ENCODE measurements at regions not wholly inside any gene's neighbourhood (a gene's known extent, or its start where the extent isn't known, plus 50 kb on each side); places are given as distances from the start of the nearest gene placed in this dataset.

- Mint-ChIP-seq H3K4me3 (no peak overlapping the region), H3K27me3 (no peaks in the 10 kb centered on the region), H3K27ac (no peak overlapping the region), H3K36me3 (no peaks in the 10 kb centered on the region), H3K4me1 (no peaks in the 10 kb centered on the region), H3K9me3 (peaks cover 4 to 22% (median 14%) of the 10 kb centered on the region in 8 donors)
- Histone ChIP-seq H3K9me3 (ENCODE audit: control insufficient read depth in 1 of 2, low read length in 2 of 2) (peaks cover 0 to 8% of the 10 kb centered on the region in 2 donors), H3K27ac (ENCODE audit: low read depth, low read length) (no peak overlapping the region), H3K36me3 (ENCODE audit: insufficient read depth, low read length) (no peaks in the 10 kb centered on the region), H3K4me3 (ENCODE audit: low read length in 2 of 2) (no peak overlapping the region), H3K4me1 (ENCODE audit: insufficient read depth, low read length) (no peaks in the 10 kb centered on the region), H3K27me3 (ENCODE audit: insufficient read depth, low read length) (no peaks in the 10 kb centered on the region)
- no peak for DNase-seq
- intact Hi-C loops (cut with micrococcal nuclease): no loop called here
- POLR2A ChIA-PET (ENCODE audit: partially characterized antibody): no interaction called here
- CTCF ChIA-PET (ENCODE audit: partially characterized antibody): no interaction called here
Observed at GRCh38 chr13:57948884-57949283, 317.3 kb downstream of the PCDH17 start.

GRCh38 chr13:57969951-57970350 is 338.4 kb downstream of the PCDH17 start:
- H3K4me1 Mint-ChIP-seq: no peaks in the 10 kb centered on the region
- H3K4me1 ChIP-seq (ENCODE audit: insufficient read depth, low read length): no peaks in the 10 kb centered on the region
- H3K36me3 Mint-ChIP-seq: no peaks in the 10 kb centered on the region
- H3K27ac Mint-ChIP-seq: no peak overlapping the region
- H3K4me3 Mint-ChIP-seq: no peak overlapping the region
- intact Hi-C loops (cut with micrococcal nuclease): no loop called here
- ChIA-PET POLR2A (ENCODE audit: partially characterized antibody) (no interaction called here), CTCF (ENCODE audit: partially characterized antibody) (interaction anchor here (0.7 kb wide), 1 partner anchor 9 kb away, joined by 3 read pairs; no protein-coding TSS in a partner anchor)
- DNase-seq: no peak
- peaks cover 0 to 5% of the 10 kb centered on the region in 2 donors for H3K9me3 ChIP-seq (ENCODE audit: control insufficient read depth in 1 of 2, low read length in 2 of 2)
- no peaks in the 10 kb centered on the region for H3K36me3 ChIP-seq (ENCODE audit: insufficient read depth, low read length)
- peaks cover 0 to 30% (median 17%) of the 10 kb centered on the region in 8 donors for H3K9me3 Mint-ChIP-seq
- no peak overlapping the region for H3K27ac ChIP-seq (ENCODE audit: low read depth, low read length)
- H3K27me3 Mint-ChIP-seq: no peaks in the 10 kb centered on the region
- no peaks in the 10 kb centered on the region for H3K27me3 ChIP-seq (ENCODE audit: insufficient read depth, low read length)
- H3K4me3 ChIP-seq (ENCODE audit: low read length in 2 of 2): no peak overlapping the region

- H3K4me1 ChIP-seq (ENCODE audit: insufficient read depth, low read length): no peaks in the 10 kb centered on the region
- H3K27ac ChIP-seq (ENCODE audit: low read depth, low read length): no peak overlapping the region
- intact Hi-C loops (cut with micrococcal nuclease): no loop called here
- CTCF ChIA-PET (ENCODE audit: partially characterized antibody): interaction anchor here (0.7 kb wide), 1 partner anchor 8 kb away, joined by 3 read pairs; no protein-coding TSS in a partner anchor
- Mint-ChIP-seq H3K4me1 (no peaks in the 10 kb centered on the region), H3K4me3 (no peak overlapping the region), H3K36me3 (no peaks in the 10 kb centered on the region), H3K27me3 (no peaks in the 10 kb centered on the region), H3K9me3 (peaks cover 0 to 25% (median 18%) of the 10 kb centered on the region in 8 donors), H3K27ac (no peak overlapping the region)
- no peaks in the 10 kb centered on the region for H3K36me3 ChIP-seq (ENCODE audit: insufficient read depth, low read length)
- H3K9me3 ChIP-seq (ENCODE audit: control insufficient read depth in 1 of 2, low read length in 2 of 2): peaks cover 0 to 5% of the 10 kb centered on the region in 2 donors
- POLR2A ChIA-PET (ENCODE audit: partially characterized antibody): no interaction called here
- no peak for DNase-seq
- H3K27me3 ChIP-seq (ENCODE audit: insufficient read depth, low read length): no peaks in the 10 kb centered on the region
- H3K4me3 ChIP-seq (ENCODE audit: low read length in 2 of 2): no peak overlapping the region
Observed at GRCh38 chr13:57970404-57970803, 338.9 kb downstream of the PCDH17 start.

DNA sequence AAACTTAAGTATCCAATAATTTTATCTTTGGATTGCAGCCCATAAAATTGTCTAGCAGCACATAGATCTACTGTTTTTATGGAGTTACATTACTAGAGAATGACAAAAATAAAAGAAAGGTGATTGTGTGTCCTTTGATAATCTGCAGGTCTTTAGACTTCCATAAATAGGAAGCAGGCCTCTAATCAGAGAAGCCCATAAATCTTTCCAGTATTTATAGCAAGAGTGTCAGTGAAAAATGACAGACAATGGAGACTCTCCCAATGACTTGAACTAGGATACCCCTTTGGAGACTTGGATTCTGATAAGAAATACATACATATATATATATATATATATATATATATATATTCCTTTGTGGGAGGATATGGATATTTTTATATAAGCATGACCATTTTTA is 351.2 kb downstream of the PCDH17 start:
- no peak overlapping the region for H3K4me3 ChIP-seq (ENCODE audit: low read length in 2 of 2)
- intact Hi-C loops (cut with micrococcal nuclease): loop anchor here (1.0 kb wide), 1 partner anchor 20 kb away; no protein-coding TSS in a partner anchor
- POLR2A ChIA-PET (ENCODE audit: partially characterized antibody): no interaction called here
- no peaks in the 10 kb centered on the region for H3K4me1 ChIP-seq (ENCODE audit: insufficient read depth, low read length)
- DNase-seq: no peak
- peaks cover 5 to 26% (median 11%) of the 10 kb centered on the region in 8 donors for H3K9me3 Mint-ChIP-seq
- CTCF ChIA-PET (ENCODE audit: partially characterized antibody): no interaction called here
- no peaks in the 10 kb centered on the region for H3K27me3 Mint-ChIP-seq
- H3K27ac Mint-ChIP-seq: no peak overlapping the region
- H3K4me1 Mint-ChIP-seq: no peaks in the 10 kb centered on the region
- no peak overlapping the region for H3K27ac ChIP-seq (ENCODE audit: low read depth, low read length)
- H3K36me3 ChIP-seq (ENCODE audit: insufficient read depth, low read length): no peaks in the 10 kb centered on the region
- H3K27me3 ChIP-seq (ENCODE audit: insufficient read depth, low read length): no peaks in the 10 kb centered on the region
- no peak overlapping the region for H3K4me3 Mint-ChIP-seq
- no peaks in the 10 kb centered on the region for H3K36me3 Mint-ChIP-seq
- no peaks in the 10 kb centered on the region for H3K9me3 ChIP-seq (ENCODE audit: control insufficient read depth in 1 of 2, low read length in 2 of 2)

DNA sequence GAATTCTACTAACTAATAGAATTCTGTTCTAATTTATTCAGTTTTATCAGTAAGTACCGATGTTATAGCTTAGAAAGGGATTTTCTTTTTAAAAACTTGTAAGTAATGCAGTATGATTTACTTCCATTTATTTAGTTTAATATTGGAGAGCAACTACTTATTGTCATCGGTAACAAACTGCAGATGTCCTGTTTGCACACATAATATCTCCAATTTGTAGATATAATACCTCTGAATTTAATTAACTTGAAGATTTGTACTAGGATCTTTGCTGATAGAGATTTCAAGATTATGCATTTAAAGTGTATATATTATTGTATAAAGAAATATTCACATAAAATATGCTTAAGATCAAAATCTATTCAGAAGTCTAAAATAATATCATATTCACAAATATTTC is 356.7 kb downstream of the PCDH17 start:
- Mint-ChIP-seq H3K27ac (no peak overlapping the region), H3K9me3 (peaks cover 5 to 21% (median 9%) of the 10 kb centered on the region in 8 donors), H3K4me1 (no peaks in the 10 kb centered on the region), H3K27me3 (no peaks in the 10 kb centered on the region), H3K36me3 (no peaks in the 10 kb centered on the region), H3K4me3 (no peak overlapping the region)
- ChIA-PET CTCF (ENCODE audit: partially characterized antibody) (no interaction called here), POLR2A (ENCODE audit: partially characterized antibody) (no interaction called here)
- no peak overlapping the region for H3K27ac ChIP-seq (ENCODE audit: low read depth, low read length)
- intact Hi-C loops (cut with micrococcal nuclease): no loop called here
- no peaks in the 10 kb centered on the region for H3K27me3 ChIP-seq (ENCODE audit: insufficient read depth, low read length)
- no peaks in the 10 kb centered on the region for H3K9me3 ChIP-seq (ENCODE audit: control insufficient read depth in 1 of 2, low read length in 2 of 2)
- H3K36me3 ChIP-seq (ENCODE audit: insufficient read depth, low read length): no peaks in the 10 kb centered on the region
- H3K4me1 ChIP-seq (ENCODE audit: insufficient read depth, low read length): no peaks in the 10 kb centered on the region
- no peak for DNase-seq
- H3K4me3 ChIP-seq (ENCODE audit: low read length in 2 of 2): no peak overlapping the region

GRCh38 chr13:57991041-57991440 is 359.5 kb downstream of the PCDH17 start:
- no peaks in the 10 kb centered on the region for H3K27me3 Mint-ChIP-seq
- no peak overlapping the region for H3K27ac ChIP-seq (ENCODE audit: low read depth, low read length)
- H3K4me1 ChIP-seq (ENCODE audit: insufficient read depth, low read length): no peaks in the 10 kb centered on the region
- ChIA-PET POLR2A (ENCODE audit: partially characterized antibody) (no interaction called here), CTCF (ENCODE audit: partially characterized antibody) (no interaction called here)
- H3K36me3 Mint-ChIP-seq: no peaks in the 10 kb centered on the region
- H3K27ac Mint-ChIP-seq: no peak overlapping the region
- H3K36me3 ChIP-seq (ENCODE audit: insufficient read depth, low read length): no peaks in the 10 kb centered on the region
- H3K4me3 Mint-ChIP-seq: no peak overlapping the region
- H3K9me3 ChIP-seq (ENCODE audit: control insufficient read depth in 1 of 2, low read length in 2 of 2): no peaks in the 10 kb centered on the region
- H3K27me3 ChIP-seq (ENCODE audit: insufficient read depth, low read length): no peaks in the 10 kb centered on the region
- DNase-seq: no peak
- H3K4me3 ChIP-seq (ENCODE audit: low read length in 2 of 2): no peak overlapping the region
- peaks cover 0 to 14% (median 7%) of the 10 kb centered on the region in 8 donors for H3K9me3 Mint-ChIP-seq
- H3K4me1 Mint-ChIP-seq: no peaks in the 10 kb centered on the region
- intact Hi-C loops (cut with micrococcal nuclease): no loop called here

GRCh38 chr13:57992416-57992815 is 360.9 kb downstream of the PCDH17 start:
- intact Hi-C loops (cut with micrococcal nuclease): no loop called here
- Mint-ChIP-seq H3K36me3 (no peaks in the 10 kb centered on the region), H3K4me1 (no peaks in the 10 kb centered on the region), H3K4me3 (no peak overlapping the region), H3K9me3 (peaks cover 0 to 11% (median 3%) of the 10 kb centered on the region in 8 donors), H3K27me3 (no peaks in the 10 kb centered on the region), H3K27ac (no peak overlapping the region)
- no peak for DNase-seq
- Histone ChIP-seq H3K27ac (ENCODE audit: low read depth, low read length) (no peak overlapping the region), H3K9me3 (ENCODE audit: control insufficient read depth in 1 of 2, low read length in 2 of 2) (no peaks in the 10 kb centered on the region), H3K4me3 (ENCODE audit: low read length in 2 of 2) (no peak overlapping the region), H3K4me1 (ENCODE audit: insufficient read depth, low read length) (no peaks in the 10 kb centered on the region), H3K36me3 (ENCODE audit: insufficient read depth, low read length) (no peaks in the 10 kb centered on the region), H3K27me3 (ENCODE audit: insufficient read depth, low read length) (no peaks in the 10 kb centered on the region)
- ChIA-PET CTCF (ENCODE audit: partially characterized antibody) (no interaction called here), POLR2A (ENCODE audit: partially characterized antibody) (no interaction called here)

DNA sequence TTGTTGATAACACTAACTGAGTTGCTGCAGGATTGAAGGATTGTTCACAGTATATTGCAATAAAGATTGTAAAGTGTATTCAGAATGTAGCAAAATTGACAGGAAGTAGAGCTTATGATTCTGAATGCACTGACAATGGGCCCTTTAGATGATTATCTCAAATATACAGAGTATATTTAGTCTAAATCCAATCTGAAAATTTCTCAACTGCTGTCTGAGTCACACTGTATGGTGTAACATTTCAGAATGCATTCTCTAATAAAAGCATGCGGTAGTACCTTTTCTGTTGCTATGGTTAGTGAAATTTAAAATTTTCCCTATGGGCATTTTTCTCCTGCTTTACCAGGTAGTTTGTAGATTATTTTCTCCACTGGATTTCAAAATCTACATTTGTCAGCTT is 365.2 kb downstream of the PCDH17 start:
- Histone ChIP-seq H3K27ac (ENCODE audit: low read depth, low read length) (no peak overlapping the region), H3K4me1 (ENCODE audit: insufficient read depth, low read length) (no peaks in the 10 kb centered on the region), H3K9me3 (ENCODE audit: control insufficient read depth in 1 of 2, low read length in 2 of 2) (no peaks in the 10 kb centered on the region), H3K27me3 (ENCODE audit: insufficient read depth, low read length) (no peaks in the 10 kb centered on the region), H3K4me3 (ENCODE audit: low read length in 2 of 2) (no peak overlapping the region), H3K36me3 (ENCODE audit: insufficient read depth, low read length) (no peaks in the 10 kb centered on the region)
- intact Hi-C loops (cut with micrococcal nuclease): no loop called here
- Mint-ChIP-seq H3K27me3 (no peaks in the 10 kb centered on the region), H3K36me3 (no peaks in the 10 kb centered on the region), H3K4me1 (no peaks in the 10 kb centered on the region), H3K9me3 (peaks cover 0 to 30% (median 13%) of the 10 kb centered on the region in 8 donors), H3K27ac (no peak overlapping the region), H3K4me3 (no peak overlapping the region)
- POLR2A ChIA-PET (ENCODE audit: partially characterized antibody): no interaction called here
- CTCF ChIA-PET (ENCODE audit: partially characterized antibody): no interaction called here
- DNase-seq: no peak

All from CD4-positive, alpha-beta memory T cell (primary cell).